OCI-LY3 (cell line): ENCODE measurements at regions not wholly inside any gene's neighbourhood (a gene's known extent, or its start where the extent isn't known, plus 50 kb on each side); places are given as distances from the start of the nearest gene placed in this dataset.
A peak's percentile ranks its signal among the peaks of the same experiment; 100 is the strongest.

Experiments used
- H2AFZ ChIP-seq: fragments of 200-600, 300-600 bp; shearing (Covaris generic); 2 replicates; pipeline ENCODE4 v1.6.0; 2014; ENCODE audit warnings: antibody characterized with exemption, low read depth, low read length
- H3K27ac ChIP-seq: fragments of 200-600, 300-600 bp; sonication (generic); 2 replicates; pipeline ENCODE4 v1.5.1; 2014; ENCODE audit warnings: mild to moderate bottlenecking, low read length, moderate library complexity, mixed read lengths
- H3K27me3 ChIP-seq: fragments of 200-600, 300-600 bp; sonication (generic); 2 replicates; pipeline ENCODE4 v1.6.1; 2014; ENCODE audit warnings: low read depth, low read length, mixed read lengths
- H3K36me3 ChIP-seq: fragments of 200-600, 300-600 bp; sonication (generic); replicated peaks from 2 replicates; pipeline ENCODE3; 2014; ENCODE audit warnings: low read depth, low read length, mixed read lengths
- H3K4me1 ChIP-seq: fragments of 300-600, 200-600 bp; sonication (generic); 2 replicates; pipeline ENCODE4 v1.6.1; 2014; ENCODE audit warnings: low read length, mixed read lengths
- H3K4me2 ChIP-seq: fragments of 200-600, 300-600 bp; sonication (generic); 2 replicates; pipeline ENCODE4 v1.6.1; 2014; ENCODE audit warnings: low read length, mixed read lengths
- H3K4me3 ChIP-seq: fragments of 300-600, 200-600 bp; sonication (generic); 2 replicates; pipeline ENCODE4 v1.5.1; 2014; ENCODE audit warnings: antibody characterized with exemption, mild to moderate bottlenecking, low read length, moderate library complexity
- H3K79me2 ChIP-seq: fragments of 300-600, 200-600 bp; shearing (Covaris generic); 2 replicates; pipeline ENCODE4 v1.6.1; 2014; ENCODE audit warnings: mild to moderate bottlenecking, low read length, mixed read lengths
- H3K9ac ChIP-seq: fragments of 300-600, 200-600 bp; shearing (Covaris generic); 2 replicates; pipeline ENCODE4 v1.6.0; 2014; ENCODE audit warnings: mild to moderate bottlenecking, low read length, moderate library complexity
- H3K9me3 ChIP-seq: fragments of 200-600, 300-600 bp; shearing (Covaris generic); 2 replicates; pipeline ENCODE4 v1.6.1; 2014; ENCODE audit warnings: low read length, mixed read lengths; ENCODE audit not compliant: insufficient read depth
- H4K20me1 ChIP-seq: fragments of 200-600, 300-600 bp; sonication (generic); 2 replicates; pipeline ENCODE4 v1.6.1; 2016; ENCODE audit warnings: low read length, mixed read lengths; ENCODE audit not compliant: insufficient read depth
- EZH2phosphoT487 ChIP-seq: fragments of 200-600 bp; shearing (Covaris generic); IDR thresholded peaks from 2 replicates; pipeline ENCODE4 v1.6.1; 2018; ENCODE audit warnings: antibody characterized with exemption, mixed run types, low read depth
- TF ChIP-seq, protein P1 (sequence below): fragments of 200-600, 300-600 bp; sonication (generic); IDR thresholded peaks from 2 replicates; pipeline ENCODE4 v1.5.1; 2014; ENCODE audit warnings: antibody characterized with exemption, low read length, low read depth

DNA sequence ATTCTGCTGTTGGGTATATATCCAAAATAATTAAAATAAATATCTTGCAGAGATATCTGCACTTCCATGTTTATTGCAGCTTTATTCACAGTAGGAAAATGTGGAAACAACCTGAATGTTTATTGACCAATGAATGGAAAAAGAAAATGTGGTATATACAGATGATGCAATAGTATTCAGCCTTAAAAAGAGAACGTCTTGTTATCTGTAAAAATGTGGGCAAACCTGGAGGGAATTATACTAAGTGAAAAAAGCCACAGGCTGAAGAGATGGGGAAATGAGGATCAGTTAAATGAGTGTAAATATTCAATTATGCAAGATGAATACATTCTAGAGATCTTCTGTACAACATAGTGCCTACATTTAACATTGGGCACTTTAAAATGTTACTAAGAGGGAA is 766.1 kb upstream of the IGFBP3 start:
- Histone ChIP-seq H4K20me1 (no peaks in the 10 kb centered on the region), H3K4me3 (no peak overlapping the region), H3K4me1 (no peaks in the 10 kb centered on the region), H3K9ac (no peak overlapping the region), H3K9me3 (no peaks in the 10 kb centered on the region), H2AFZ (no peak overlapping the region), H3K27me3 (no peaks in the 10 kb centered on the region), H3K36me3 (no peaks in the 10 kb centered on the region), H3K4me2 (no peak overlapping the region), H3K27ac (no peak overlapping the region), H3K79me2 (no peaks in the 10 kb centered on the region)
- TF ChIP-seq EZH2phosphoT487: no peak
- TF ChIP-seq, protein P1, sequence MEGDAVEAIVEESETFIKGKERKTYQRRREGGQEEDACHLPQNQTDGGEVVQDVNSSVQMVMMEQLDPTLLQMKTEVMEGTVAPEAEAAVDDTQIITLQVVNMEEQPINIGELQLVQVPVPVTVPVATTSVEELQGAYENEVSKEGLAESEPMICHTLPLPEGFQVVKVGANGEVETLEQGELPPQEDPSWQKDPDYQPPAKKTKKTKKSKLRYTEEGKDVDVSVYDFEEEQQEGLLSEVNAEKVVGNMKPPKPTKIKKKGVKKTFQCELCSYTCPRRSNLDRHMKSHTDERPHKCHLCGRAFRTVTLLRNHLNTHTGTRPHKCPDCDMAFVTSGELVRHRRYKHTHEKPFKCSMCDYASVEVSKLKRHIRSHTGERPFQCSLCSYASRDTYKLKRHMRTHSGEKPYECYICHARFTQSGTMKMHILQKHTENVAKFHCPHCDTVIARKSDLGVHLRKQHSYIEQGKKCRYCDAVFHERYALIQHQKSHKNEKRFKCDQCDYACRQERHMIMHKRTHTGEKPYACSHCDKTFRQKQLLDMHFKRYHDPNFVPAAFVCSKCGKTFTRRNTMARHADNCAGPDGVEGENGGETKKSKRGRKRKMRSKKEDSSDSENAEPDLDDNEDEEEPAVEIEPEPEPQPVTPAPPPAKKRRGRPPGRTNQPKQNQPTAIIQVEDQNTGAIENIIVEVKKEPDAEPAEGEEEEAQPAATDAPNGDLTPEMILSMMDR: no peak

DNA sequence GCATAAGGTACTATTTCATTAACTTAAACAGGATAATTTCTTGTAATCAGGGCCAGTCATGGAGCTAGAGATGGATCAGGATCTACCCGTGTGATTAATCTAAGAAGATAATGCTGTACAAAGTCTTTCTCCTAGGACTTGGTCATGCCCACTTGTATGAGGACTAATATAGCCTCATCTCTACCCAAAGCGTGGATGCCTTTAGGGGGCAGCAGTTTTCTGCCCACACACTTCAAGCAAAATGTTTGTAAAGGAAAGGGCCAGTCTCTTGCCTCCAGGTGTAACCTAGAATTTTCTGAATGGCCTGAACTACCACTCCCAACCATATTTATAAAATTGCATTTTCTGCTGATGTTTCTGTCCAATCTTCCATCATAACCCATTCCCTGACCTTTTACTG is 764.0 kb upstream of the IGFBP3 start:
- H3K9ac ChIP-seq: no peak overlapping the region
- H3K9me3 ChIP-seq: no peaks in the 10 kb centered on the region
- no peak overlapping the region for H2AFZ ChIP-seq
- no peaks in the 10 kb centered on the region for H3K79me2 ChIP-seq
- no peak overlapping the region for H3K4me2 ChIP-seq
- no peak overlapping the region for H3K4me3 ChIP-seq
- H3K4me1 ChIP-seq: 0 out of 2 replicates have a peak, but pooled peaks cover 2% of the 10 kb centered on the region
- H3K36me3 ChIP-seq: no peaks in the 10 kb centered on the region
- H3K27ac ChIP-seq: no peak overlapping the region
- TF ChIP-seq, protein P1: peak; percentile 54
- no peak for TF ChIP-seq EZH2phosphoT487
- no peaks in the 10 kb centered on the region for H3K27me3 ChIP-seq
- H4K20me1 ChIP-seq: no peaks in the 10 kb centered on the region

DNA sequence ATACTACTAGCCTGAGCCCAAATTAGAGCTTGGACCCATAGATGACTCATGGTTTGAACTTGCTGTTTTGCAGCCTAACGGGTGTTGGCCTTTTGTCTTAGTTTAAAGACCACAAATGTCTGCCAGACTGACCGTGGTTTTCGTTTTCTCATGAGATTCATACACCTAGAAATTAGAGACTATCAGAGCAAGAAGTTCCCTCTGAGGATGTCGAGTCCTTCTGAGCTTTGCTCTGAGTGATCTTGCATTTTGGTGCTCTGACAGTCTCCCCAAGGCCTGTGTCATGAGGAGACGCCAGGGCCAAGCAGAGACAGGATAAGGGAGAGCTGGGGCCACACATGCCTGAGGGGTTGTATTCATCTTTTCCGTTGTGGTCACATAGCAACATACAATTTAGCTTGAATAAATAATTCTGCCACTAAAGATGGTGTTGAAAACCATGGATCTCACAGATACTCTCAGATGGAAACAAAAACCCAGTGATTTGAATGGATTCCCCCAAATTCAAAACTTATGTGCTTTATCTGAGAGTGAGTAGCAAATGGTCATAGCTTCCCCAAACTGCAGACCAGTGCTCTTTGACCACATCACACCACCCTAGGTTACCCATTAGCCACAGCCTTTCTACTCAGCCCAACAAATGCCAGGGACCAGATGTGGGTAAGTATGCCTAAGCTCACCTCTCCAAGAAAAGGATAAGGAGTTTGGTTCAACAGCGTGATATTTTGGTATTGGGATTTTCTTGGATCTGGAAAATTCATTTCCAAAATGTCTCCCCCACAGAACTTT is 762.0 kb upstream of the IGFBP3 start:
- Histone ChIP-seq H2AFZ (no peak overlapping the region), H4K20me1 (no peaks in the 10 kb centered on the region), H3K79me2 (no peaks in the 10 kb centered on the region), H3K4me2 (no peak overlapping the region), H3K4me1 (0 out of 2 replicates have a peak, but pooled peaks cover 2% of the 10 kb centered on the region), H3K27me3 (no peaks in the 10 kb centered on the region), H3K4me3 (no peak overlapping the region), H3K36me3 (no peaks in the 10 kb centered on the region), H3K27ac (no peak overlapping the region), H3K9ac (no peak overlapping the region), H3K9me3 (no peaks in the 10 kb centered on the region)
- TF ChIP-seq, protein P1: no peak
- no peak for TF ChIP-seq EZH2phosphoT487

DNA sequence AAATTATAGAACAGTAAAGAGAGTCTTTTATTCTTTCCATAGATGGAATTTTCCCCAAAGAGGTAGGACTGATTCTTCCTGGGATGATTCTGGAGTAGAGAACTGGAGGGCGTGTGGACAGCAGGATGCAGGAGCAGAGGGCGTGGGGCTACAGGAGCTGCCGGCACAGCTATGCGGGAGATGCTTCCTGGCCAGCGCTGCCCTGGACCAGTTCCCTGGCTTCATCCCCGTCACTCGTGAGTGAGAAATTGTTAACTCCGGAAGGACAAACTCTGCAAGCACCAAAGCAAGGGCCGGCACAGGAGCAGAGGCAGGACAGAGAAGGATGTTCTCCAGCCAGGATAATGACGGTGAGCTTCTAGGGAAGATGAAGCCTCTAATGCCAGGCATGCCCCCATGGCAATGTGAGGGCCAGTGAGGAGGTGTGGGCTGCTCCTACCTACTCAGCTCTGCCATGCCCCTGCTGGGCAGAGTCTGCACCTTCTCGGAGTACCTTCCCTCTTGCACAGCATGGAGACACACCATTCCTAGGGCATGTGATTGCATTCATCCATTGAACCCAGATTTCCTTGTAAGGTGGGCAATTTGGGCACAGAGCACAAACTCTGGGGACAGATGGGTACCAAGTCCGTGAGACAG is 760.9 kb upstream of the IGFBP3 start:
- Histone ChIP-seq H3K4me2 (no peak overlapping the region), H3K9ac (no peak overlapping the region), H3K36me3 (no peaks in the 10 kb centered on the region), H3K79me2 (no peaks in the 10 kb centered on the region), H3K27ac (no peak overlapping the region), H2AFZ (no peak overlapping the region), H4K20me1 (no peaks in the 10 kb centered on the region), H3K27me3 (no peaks in the 10 kb centered on the region), H3K4me1 (0 out of 2 replicates have a peak, but pooled peaks cover 2% of the 10 kb centered on the region), H3K4me3 (no peak overlapping the region), H3K9me3 (no peaks in the 10 kb centered on the region)
- no peak for TF ChIP-seq EZH2phosphoT487
- TF ChIP-seq, protein P1: no peak
